Gastrocnemius medialis (tissue), 4 donors: ENCODE measurements at regions not wholly inside any gene's neighbourhood (a gene's known extent, or its start where the extent isn't known, plus 50 kb on each side); places are given as distances from the start of the nearest gene placed in this dataset.

ENCODE experiments used
- CTCF ChIP-seq, 5 experiments: fragments of 450-650 bp in 3 of 5; fragments of 200-600 bp in 2 of 5; sonication (generic) in 2 of 5; IDR thresholded peaks in 4 of 5; conservative IDR thresholded peaks in 1 of 5; 1 replicate in 4 of 5; 2 replicates in 1 of 5; pipeline ENCODE4 v1.5.1; 2016 to 2019; ENCODE audit warnings: antibody characterized with exemption in 5 of 5, mild to moderate bottlenecking in 3 of 5, moderate library complexity in 3 of 5
- POLR2A ChIP-seq, 2 donors: fragments of 450-650 bp; IDR thresholded peaks; one replicate each; pipeline ENCODE4 v1.6.1; 2017; ENCODE audit warnings: antibody characterized with exemption in 2 of 2, mild to moderate bottlenecking in 2 of 2, moderate library complexity in 2 of 2

DNA sequence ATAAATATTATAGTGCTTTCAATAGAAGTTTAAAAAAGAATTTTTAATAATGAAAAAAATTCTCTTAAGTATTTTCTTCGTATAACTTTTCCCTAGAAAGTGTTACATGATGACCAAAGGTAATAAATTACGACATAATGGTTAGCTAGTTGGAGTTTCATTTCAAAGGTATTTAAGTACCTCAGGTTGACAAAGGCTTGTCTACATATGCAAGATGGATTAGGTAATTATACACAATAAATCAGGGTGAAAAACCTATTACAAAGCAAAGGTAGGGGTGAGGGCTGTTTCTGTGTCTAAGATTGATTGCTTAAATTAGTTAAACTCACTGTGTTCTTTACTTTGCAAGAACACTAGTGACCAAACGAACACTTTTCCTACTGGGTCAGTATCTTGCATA lies 508.5 kb upstream of the FAT1 start:
- TF ChIP-seq CTCF (IDR thresholded peaks at IDR 0.05 in 4 of 5, conservative IDR thresholded peaks at IDR 0.05 in 1 of 5) (no peak), POLR2A (IDR thresholded peaks at IDR 0.05) (no peak)
